CD4-positive, alpha-beta T cell treated with Interleukin-4 for 4 hours (primary cell): ENCODE measurements at regions not wholly inside any gene's neighbourhood (a gene's known extent, or its start where the extent isn't known, plus 50 kb on each side); places are given as distances from the start of the nearest gene placed in this dataset.

Source experiments
- DNase-seq: peaks from one replicate; pipeline ENCODE4 v3.0.0-alpha.2; 2020

- no peak for DNase-seq
Measured at GRCh38 chr14:101435546-101435945, 125.7 kb upstream of the DIO3 start.

- DNase-seq, result no peak
Measured at GRCh38 chr14:101439023-101439422, 122.3 kb upstream of the DIO3 start.

- no peak for DNase-seq
Measured at GRCh38 chr14:101440496-101440895, 120.8 kb upstream of the DIO3 start.

- no peak for DNase-seq
Measured at GRCh38 chr14:101441710-101442109, 119.6 kb upstream of the DIO3 start.

- DNase-seq, result peak; percentile 69
Measured at GRCh38 chr14:101442451-101442850, 118.8 kb upstream of the DIO3 start.

- no peak for DNase-seq
Measured at GRCh38 chr14:101444116-101444515, 117.2 kb upstream of the DIO3 start.

- no peak for DNase-seq
Measured at GRCh38 chr14:101445278-101445677, 116.0 kb upstream of the DIO3 start.

- DNase-seq, result no peak
Measured at GRCh38 chr14:101446387-101446969, 114.8 kb upstream of the DIO3 start.

DNA sequence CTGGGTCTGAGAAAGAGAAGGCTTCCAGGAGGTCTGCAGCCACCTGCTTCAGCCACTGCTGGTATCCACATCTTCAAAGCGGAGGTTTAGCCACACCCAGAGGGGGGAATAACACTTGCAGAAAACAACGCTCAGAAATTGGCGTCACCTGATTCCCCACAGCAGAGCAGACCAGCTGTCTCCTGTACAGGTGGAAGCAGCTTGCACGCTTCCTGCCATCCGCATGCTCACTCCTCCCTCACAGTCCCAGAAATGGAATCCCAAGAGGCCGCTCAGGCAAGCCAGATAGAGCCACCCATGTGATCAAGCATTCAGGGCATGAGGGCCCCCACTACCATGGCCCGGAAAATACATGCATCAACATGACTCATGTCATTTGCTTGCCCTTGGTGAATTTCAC, 112.2 kb upstream of the DIO3 start:
- DNase-seq, result no peak

GRCh38 chr14:101451166-101451565, 110.1 kb upstream of the DIO3 start:
- no peak for DNase-seq

- no peak for DNase-seq
Measured at GRCh38 chr14:101453225-101453624, 108.1 kb upstream of the DIO3 start.

DNA sequence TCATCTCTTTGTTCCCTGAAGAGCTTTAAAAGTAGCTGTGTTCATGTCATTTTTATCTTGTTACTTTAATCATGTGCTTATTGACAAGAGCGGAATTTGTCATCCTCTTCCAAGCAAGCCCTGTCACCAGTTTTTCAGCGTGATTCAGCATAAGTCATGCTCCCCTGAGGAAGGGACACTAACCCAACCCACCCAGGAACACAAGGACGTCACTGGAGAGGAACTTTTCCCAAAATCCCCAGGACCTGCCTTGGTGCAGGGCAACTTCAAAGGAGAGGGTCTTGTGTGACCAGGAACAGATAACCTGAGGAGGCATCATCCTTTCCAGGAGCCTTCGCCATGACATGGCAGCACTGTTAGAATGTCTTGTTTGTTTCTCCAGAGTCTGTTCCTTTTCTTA, 107.1 kb upstream of the DIO3 start:
- DNase-seq, result no peak

DNA sequence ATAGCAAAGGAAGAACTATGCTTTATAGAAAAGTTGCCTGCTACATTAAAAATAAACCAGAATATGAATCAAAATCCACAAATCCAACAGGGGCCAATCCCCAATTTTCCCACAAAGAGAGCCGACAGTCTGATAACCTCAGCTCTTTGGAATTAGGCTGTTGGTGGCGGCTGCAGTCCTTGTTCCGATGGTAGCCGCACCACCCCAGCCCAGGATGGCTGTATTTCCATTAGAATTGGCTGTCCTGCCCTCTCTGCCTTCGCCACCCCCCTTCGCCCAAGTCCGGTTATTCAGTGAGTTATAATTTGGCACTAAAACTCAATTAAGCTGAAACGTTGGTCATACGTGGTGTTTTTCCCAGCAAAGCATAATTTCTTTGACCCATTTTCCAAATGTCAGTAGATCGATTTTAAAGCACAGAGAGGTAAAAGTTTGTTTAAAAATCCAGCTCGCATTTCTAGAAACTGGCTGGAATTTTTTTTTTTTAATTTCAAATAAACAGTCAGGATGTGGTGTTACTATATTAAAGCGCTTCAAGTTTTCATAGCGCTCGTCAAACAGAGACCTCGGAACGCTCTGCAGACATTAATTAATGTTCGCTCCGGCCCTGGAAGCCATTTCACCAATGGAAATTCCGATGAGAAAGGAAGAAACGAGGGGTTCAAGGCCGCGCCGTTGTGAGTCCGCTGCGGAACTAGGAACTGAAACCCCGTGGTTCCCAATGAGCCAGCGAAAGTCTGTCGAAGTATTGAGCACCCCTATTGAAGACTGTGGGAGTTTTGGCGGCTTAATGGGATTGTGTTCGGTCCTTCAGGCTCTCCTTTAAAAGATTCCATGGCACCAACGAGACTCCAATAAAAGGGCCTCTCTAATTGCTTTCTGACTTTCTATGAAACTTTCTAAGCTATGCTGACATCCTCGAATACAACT, 104.8 kb upstream of the DIO3 start:
- no peak for DNase-seq

DNA sequence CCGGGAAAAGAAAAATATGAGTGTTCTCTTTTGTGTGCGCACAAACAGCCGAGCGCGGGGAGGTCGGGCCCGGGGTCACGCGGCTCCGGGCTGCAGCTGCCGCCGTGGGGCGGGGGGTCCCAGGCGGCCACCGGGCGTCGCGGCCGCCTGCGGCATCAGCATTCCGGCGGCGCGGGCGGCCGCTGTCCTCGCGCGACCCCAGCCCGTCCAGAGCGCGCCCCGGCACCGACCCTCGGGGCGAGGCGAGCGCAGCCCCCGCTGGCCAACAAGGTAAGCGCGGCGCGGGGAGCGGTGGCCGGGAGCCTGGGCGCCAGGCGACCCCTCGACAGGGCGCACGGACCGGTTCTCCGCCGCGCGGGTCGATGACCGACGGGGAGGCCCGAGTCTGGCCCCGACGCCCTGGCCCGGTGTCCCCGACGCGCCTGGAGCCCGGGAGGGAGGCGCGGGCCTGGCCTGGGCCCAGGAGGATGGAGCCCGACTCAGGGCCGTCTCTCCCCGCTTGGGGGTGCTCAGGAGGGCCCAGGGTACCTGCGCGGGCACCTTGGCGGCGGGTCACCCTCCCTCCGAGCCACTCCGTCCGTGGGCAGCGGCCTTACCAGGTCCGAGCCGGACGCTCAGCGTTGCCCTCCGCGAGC, 103.9 kb upstream of the DIO3 start:
- DNase-seq, result no peak

DNA sequence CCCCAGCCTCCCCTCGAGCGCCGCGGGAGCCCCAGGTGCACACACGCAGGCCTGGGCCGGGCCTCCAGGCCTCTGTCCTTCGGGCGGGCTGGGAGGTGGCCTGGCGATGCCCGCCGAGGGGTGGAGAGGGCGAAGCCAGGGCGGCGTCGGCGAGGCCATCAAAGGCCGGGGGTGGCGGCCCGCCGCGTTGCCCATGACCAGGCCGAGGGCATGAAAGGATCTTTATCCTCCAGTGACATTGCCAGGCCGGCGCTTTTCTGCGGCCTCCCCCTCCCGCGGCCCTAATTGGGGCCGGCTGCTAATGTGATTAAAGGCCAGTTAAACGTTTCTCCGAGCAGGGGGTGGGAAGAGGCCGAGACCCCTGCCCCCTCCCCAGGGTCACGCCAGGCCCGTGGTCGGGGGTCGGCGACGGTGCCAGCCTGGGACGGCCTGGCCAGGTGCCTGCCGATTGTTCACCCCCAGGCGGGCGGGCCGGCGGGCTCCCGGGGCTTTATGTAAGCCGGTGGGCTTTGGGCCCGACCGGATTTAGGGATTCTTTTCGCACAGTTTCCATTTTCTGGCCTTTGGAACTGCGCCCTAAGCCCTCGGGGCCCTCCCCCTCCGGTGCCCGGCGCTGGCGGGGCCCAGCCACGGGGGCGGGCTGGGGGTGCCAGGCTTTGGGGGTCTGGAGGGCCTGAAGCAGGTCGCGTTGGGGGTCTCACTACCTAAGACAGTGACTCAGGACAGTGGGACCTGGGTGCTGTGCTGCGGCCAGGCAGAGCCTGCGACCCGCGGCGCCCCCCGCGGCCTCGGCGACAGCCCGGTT, 103.2 kb upstream of the DIO3 start:
- DNase-seq, result no peak

- DNase-seq, result no peak
Measured at GRCh38 chr14:101458741-101459550, 102.3 kb upstream of the DIO3 start.

- DNase-seq, result no peak
Measured at GRCh38 chr14:101459551-101459900, 101.8 kb upstream of the DIO3 start.

DNA sequence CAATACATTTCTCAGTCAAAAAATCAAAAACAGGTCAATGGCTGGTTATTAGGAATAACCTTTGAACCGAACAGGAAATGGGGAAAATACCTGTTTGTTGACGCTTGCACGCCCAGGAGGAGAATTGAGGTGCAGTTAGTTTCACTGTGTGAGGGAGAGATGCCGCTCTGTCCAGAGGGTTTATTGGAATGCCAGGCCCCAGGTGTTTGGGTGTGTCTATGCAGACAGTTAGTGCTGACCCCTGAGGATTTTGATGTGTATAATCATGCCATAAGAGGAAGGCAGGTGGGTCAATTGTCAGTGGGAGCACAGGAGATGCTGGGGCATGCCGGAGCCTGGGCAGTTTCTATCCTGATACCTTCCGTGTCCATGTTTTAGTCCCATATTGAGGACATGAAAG, 100.8 kb upstream of the DIO3 start:
- DNase-seq, result no peak

DNA sequence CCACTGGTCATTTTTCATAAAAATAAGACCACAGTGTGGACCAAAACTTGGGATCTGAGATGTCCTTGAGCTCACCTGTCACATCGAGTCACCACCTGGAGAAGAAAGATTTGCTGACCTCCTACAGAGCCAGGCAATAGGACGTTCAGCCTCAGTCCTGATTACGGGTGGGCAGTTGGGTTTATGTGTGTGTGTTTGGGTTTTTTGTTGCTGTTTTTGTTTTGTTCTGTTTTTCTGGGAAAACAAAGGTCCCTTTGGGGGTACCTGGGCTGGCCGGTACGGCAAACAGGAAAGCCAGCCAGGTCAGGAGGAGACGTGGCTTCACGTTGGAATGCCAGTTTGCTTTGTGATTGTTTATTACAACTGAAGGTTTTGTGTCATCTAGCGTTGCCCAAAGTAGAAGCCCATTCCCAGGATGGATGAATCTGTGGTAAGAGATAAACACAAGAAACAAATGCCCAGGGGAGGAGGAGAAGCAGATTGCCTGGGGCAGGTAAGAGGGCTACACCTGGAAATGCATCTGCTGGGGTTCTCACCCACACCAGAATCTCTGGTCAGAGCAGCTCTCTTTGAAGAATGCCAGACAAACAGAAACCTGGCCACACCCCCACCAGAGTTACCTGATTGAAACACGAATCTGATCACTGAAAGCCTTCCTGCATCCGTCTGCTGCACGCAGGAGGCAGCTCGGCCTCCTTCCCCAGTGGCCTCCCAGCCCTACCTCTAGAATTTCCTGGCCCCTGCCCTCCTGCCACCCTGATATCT, 100.1 kb upstream of the DIO3 start:
- no peak for DNase-seq

DNA sequence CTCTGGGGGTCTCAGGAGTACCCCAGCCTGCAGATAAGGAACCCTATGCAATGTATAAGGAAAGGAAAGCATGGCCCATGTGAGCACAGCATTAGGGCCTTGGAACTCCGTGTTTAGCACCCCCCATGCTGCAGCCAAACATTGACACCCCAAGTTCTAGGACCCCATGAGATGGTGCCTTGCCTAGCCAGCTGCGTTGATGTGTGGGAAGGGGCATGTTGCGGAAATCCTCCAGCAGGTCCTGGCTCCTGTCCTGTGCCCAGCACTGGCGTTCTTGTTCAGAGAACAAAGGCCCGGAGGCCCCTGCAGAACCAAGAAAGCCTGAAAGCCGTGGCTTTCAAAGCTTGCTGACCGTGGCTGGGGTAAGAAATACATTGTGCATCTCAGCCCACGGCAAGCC, 99.4 kb upstream of the DIO3 start:
- no peak for DNase-seq

- DNase-seq, result no peak
Measured at GRCh38 chr14:101462726-101463565, 98.3 kb upstream of the DIO3 start.
